PC-3 (cell line): ENCODE measurements at regions not wholly inside any gene's neighbourhood (a gene's known extent, or its start where the extent isn't known, plus 50 kb on each side); places are given as distances from the start of the nearest gene placed in this dataset.

ENCODE experiments used
- ATAC-seq: fragments of 200-7000 bp; cut with Tn5 transposase; 2 replicates; pipeline ENCODE4 v1.9.1; 2020; ENCODE audit warnings: mild to moderate bottlenecking, moderate library complexity
- BruUV-seq: library from RNA; stranded (reverse); fragments of 400-500 nt; replicated peaks from 2 replicates; lab custom pipeline; 2021; lab: Mats Ljungman, UMichigan
- CTCF ChIA-PET: fragments of 300-600 bp; sonication (Branson Sonifier 250); formaldehyde crosslinking; loops from one replicate; lab custom pipeline; 2022; ENCODE audit warnings: antibody characterized with exemption; lab: Charles Lee
- POLR2A ChIA-PET: fragments of 300-600 bp; sonication (Branson Sonifier 250); formaldehyde crosslinking; loops from one replicate; lab custom pipeline; 2022; ENCODE audit warnings: antibody characterized with exemption; ENCODE audit not compliant: unreplicated experiment; lab: Charles Lee
- DNase-seq: peaks from one replicate; pipeline ENCODE4 v3.0.0-alpha.2; 2015
- H2AFZ ChIP-seq: fragments of 300-600 bp; sonication (generic); 2 replicates; pipeline ENCODE4 v1.6.0; 2016; ENCODE audit warnings: antibody characterized with exemption, low read length
- H3F3A ChIP-seq: fragments of 300-600 bp; sonication (generic); one replicate; pipeline ENCODE4 v1.6.0; 2017; ENCODE audit warnings: antibody characterized with exemption, low read length, control low read depth, mild to moderate bottlenecking; ENCODE audit not compliant: unreplicated experiment
- H3K27ac ChIP-seq: fragments of 300-600 bp; sonication (generic); 2 replicates; pipeline ENCODE4 v1.5.1; 2016; ENCODE audit warnings: mild to moderate bottlenecking, low read length
- H3K27me3 ChIP-seq: fragments of 300-600 bp; sonication (generic); 2 replicates; pipeline ENCODE4 v1.6.1; 2016; ENCODE audit warnings: low read length, mixed read lengths
- H3K36me3 ChIP-seq: fragments of 300-600 bp; sonication (generic); 2 replicates; pipeline ENCODE4 v1.6.1; 2016; ENCODE audit warnings: low read depth, mixed run types, low read length, mixed read lengths
- H3K4me1 ChIP-seq: fragments of 300-600 bp; sonication (generic); 2 replicates; pipeline ENCODE4 v1.5.1; 2016; ENCODE audit warnings: low read length; ENCODE audit not compliant: insufficient read depth
- H3K4me2 ChIP-seq: fragments of 300-600 bp; sonication (generic); 2 replicates; pipeline ENCODE4 v1.6.0; 2016; ENCODE audit warnings: low read length
- H3K4me3 ChIP-seq: fragments of 300-600 bp; sonication (generic); 2 replicates; pipeline ENCODE4 v1.5.1; 2016; ENCODE audit warnings: mild to moderate bottlenecking, low read length, mixed read lengths
- H3K79me2 ChIP-seq: fragments of 300-600 bp; sonication (generic); 2 replicates; pipeline ENCODE4 v1.6.1; 2017; ENCODE audit warnings: low read length, mixed read lengths
- H3K9ac ChIP-seq: fragments of 300-600 bp; sonication (generic); 2 replicates; pipeline ENCODE4 v1.6.0; 2016; ENCODE audit warnings: mild to moderate bottlenecking, low read length
- H3K9me2 ChIP-seq: fragments of 300-600 bp; sonication (generic); replicated peaks from 2 replicates; pipeline ENCODE4 v1.6.1; 2016; ENCODE audit warnings: mixed run types, low read length, mixed read lengths
- H3K9me3 ChIP-seq: fragments of 300-600 bp; sonication (generic); 2 replicates; pipeline ENCODE4 v1.6.1; 2016; ENCODE audit warnings: low read length, mixed read lengths
- H4K20me1 ChIP-seq: fragments of 300-600 bp; sonication (generic); 2 replicates; pipeline ENCODE4 v1.6.1; 2016; ENCODE audit warnings: low read length, mixed read lengths
- EZH2 ChIP-seq: fragments of 300-600 bp; sonication (generic); IDR thresholded peaks from one replicate; pipeline ENCODE4 v1.6.1; 2017; ENCODE audit warnings: antibody characterized with exemption, mild to moderate bottlenecking, low read length; ENCODE audit not compliant: unreplicated experiment
- EZH2phosphoT487 ChIP-seq: fragments of 300-600 bp; sonication (generic); IDR thresholded peaks from 2 replicates; pipeline ENCODE4 v1.6.1; 2018; ENCODE audit warnings: mild to moderate bottlenecking, antibody characterized with exemption, low read length, borderline replicate concordance
- intact Hi-C: fragments of 100-400 bp; cut with micrococcal nuclease; formaldehyde crosslinking; loops from 2 replicates; pipeline ENCODE4 v1.9.0; 2023
- TF ChIP-seq, protein P1 (sequence below): fragments of 300-600 bp; sonication (generic); conservative IDR thresholded peaks from 2 replicates; pipeline ENCODE4 v1.5.1; 2017; ENCODE audit warnings: antibody characterized with exemption, low read depth, mild to moderate bottlenecking, low read length

DNA sequence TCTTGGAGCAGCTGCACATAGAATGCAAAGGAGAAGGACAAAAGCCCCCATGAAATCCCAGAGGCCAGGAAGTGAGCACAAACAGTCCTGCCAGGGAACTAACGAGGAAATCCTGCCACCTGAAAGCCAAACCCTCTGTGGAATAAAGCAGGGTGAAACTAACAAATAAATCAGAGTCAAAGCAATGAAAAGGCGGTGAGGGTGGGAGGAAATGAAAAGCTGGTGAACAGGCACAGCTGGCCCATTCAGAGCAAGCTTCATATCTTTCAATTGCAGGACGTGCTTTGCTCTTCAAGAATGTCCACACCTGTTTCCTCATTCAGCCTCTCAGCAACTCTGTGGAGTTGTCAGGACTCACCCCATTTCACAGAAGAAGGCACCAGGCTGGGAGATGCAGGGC lies 108.1 kb downstream of the ABCC12 start:
- H3K9ac ChIP-seq: no peak overlapping the region
- H3K36me3 ChIP-seq: no peaks in the 10 kb centered on the region
- intact Hi-C loops: no loop called here
- ATAC-seq (no peak), DNase-seq (no peak)
- CTCF ChIA-PET: no interaction called here
- TF ChIP-seq, protein P1, sequence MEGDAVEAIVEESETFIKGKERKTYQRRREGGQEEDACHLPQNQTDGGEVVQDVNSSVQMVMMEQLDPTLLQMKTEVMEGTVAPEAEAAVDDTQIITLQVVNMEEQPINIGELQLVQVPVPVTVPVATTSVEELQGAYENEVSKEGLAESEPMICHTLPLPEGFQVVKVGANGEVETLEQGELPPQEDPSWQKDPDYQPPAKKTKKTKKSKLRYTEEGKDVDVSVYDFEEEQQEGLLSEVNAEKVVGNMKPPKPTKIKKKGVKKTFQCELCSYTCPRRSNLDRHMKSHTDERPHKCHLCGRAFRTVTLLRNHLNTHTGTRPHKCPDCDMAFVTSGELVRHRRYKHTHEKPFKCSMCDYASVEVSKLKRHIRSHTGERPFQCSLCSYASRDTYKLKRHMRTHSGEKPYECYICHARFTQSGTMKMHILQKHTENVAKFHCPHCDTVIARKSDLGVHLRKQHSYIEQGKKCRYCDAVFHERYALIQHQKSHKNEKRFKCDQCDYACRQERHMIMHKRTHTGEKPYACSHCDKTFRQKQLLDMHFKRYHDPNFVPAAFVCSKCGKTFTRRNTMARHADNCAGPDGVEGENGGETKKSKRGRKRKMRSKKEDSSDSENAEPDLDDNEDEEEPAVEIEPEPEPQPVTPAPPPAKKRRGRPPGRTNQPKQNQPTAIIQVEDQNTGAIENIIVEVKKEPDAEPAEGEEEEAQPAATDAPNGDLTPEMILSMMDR: no peak
- no peak for TF ChIP-seq EZH2
- TF ChIP-seq EZH2phosphoT487: no peak
- no peak overlapping the region for H3K4me2 ChIP-seq
- H4K20me1 ChIP-seq: no peaks in the 10 kb centered on the region
- no peaks in the 10 kb centered on the region for H3K27me3 ChIP-seq
- H3K9me3 ChIP-seq: no peaks in the 10 kb centered on the region
- no peaks in the 10 kb centered on the region for H3K4me1 ChIP-seq
- no peaks in the 10 kb centered on the region for H3F3A ChIP-seq
- no peaks in the 10 kb centered on the region for H3K79me2 ChIP-seq
- H3K9me2 ChIP-seq: no peaks in the 10 kb centered on the region
- H2AFZ ChIP-seq: no peak overlapping the region
- POLR2A ChIA-PET: no interaction called here
- H3K27ac ChIP-seq: no peak overlapping the region
- BruUV-seq: no TSS peak
- no peak overlapping the region for H3K4me3 ChIP-seq

- no peak overlapping the region for H3K4me3 ChIP-seq
- no peak overlapping the region for H3K9ac ChIP-seq
- no TSS peak for BruUV-seq
- no peak for ATAC-seq
- H3K4me1 ChIP-seq: no peaks in the 10 kb centered on the region
- intact Hi-C loops: no loop called here
- POLR2A ChIA-PET: no interaction called here
- no peak for DNase-seq
- H3K27ac ChIP-seq: no peak overlapping the region
- no peak overlapping the region for H2AFZ ChIP-seq
- no peak overlapping the region for H3K4me2 ChIP-seq
- CTCF ChIA-PET: no interaction called here
- H3F3A ChIP-seq: no peaks in the 10 kb centered on the region
- no peaks in the 10 kb centered on the region for H4K20me1 ChIP-seq
- no peaks in the 10 kb centered on the region for H3K9me3 ChIP-seq
- no peaks in the 10 kb centered on the region for H3K9me2 ChIP-seq
- H3K27me3 ChIP-seq: no peaks in the 10 kb centered on the region
- no peaks in the 10 kb centered on the region for H3K36me3 ChIP-seq
- TF ChIP-seq, protein P1: no peak
- TF ChIP-seq EZH2 (no peak), EZH2phosphoT487 (no peak)
- no peaks in the 10 kb centered on the region for H3K79me2 ChIP-seq
These were observed 108.6 kb downstream of the ABCC12 start for GRCh38 chr16:48047241-48047640.

DNA sequence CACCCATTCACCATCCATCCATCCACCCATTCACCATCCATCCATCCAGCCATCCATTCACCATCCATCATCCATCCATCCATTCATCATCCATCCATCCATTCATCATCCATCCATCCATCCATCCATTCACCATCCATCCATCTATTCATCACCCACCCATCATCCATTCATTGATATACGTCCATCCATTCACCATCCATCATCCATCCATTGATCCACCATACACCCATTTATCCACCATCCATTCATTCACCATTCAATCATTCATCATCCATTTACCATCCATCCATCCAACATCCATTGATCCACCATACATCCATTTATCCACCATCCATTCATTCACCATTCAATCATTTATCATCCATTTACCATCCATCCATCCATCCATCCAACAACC lies 111.7 kb downstream of the ABCC12 start:
- TF ChIP-seq EZH2: no peak
- no peak for TF ChIP-seq EZH2phosphoT487
- TF ChIP-seq, protein P1: no peak
- Histone ChIP-seq H3K27me3 (no peaks in the 10 kb centered on the region), H3K4me3 (no peak overlapping the region), H3K9me3 (no peaks in the 10 kb centered on the region), H2AFZ (no peak overlapping the region), H3K36me3 (no peaks in the 10 kb centered on the region), H3K4me2 (no peak overlapping the region), H3F3A (no peaks in the 10 kb centered on the region), H3K4me1 (no peaks in the 10 kb centered on the region), H3K79me2 (no peaks in the 10 kb centered on the region), H3K9me2 (no peaks in the 10 kb centered on the region), H4K20me1 (no peaks in the 10 kb centered on the region), H3K9ac (no peak overlapping the region), H3K27ac (no peak overlapping the region)
- intact Hi-C loops: no loop called here
- no TSS peak for BruUV-seq
- CTCF ChIA-PET: no interaction called here
- ATAC-seq: no peak
- POLR2A ChIA-PET: no interaction called here
- no peak for DNase-seq
